ENCODE measurements at regions not wholly inside any gene's neighbourhood (a gene's known extent, or its start where the extent isn't known, plus 50 kb on each side); places are given as distances from the start of the nearest gene placed in this dataset.

- DNase-seq, result no peak
These were observed 56.9 kb upstream of the HAAO start for GRCh38 chr2:42849311-42849710.

- DNase-seq, result no peak
These were observed 56.4 kb upstream of the HAAO start for GRCh38 chr2:42848726-42849290.

DNA sequence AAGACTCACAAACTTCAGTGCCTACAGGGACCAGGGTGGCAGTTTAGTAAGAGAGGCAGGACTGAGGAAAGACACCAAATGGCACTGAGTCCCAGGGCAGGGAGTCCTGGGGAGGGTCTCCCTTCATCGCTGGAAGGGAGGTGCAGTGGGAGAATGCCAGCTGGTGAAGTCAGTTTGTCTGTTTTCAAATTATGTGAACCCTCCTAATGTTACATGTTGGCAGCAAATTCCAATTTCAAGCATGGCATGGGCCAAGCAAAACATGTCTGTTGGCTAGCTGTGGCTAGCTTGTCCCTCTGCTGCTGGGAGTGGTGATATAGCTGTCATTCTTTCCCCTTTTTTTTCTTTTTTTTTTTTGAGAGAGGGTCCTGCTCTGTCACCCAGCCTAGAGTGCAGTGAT lies 55.9 kb upstream of the HAAO start:
- no peak for DNase-seq

DNA sequence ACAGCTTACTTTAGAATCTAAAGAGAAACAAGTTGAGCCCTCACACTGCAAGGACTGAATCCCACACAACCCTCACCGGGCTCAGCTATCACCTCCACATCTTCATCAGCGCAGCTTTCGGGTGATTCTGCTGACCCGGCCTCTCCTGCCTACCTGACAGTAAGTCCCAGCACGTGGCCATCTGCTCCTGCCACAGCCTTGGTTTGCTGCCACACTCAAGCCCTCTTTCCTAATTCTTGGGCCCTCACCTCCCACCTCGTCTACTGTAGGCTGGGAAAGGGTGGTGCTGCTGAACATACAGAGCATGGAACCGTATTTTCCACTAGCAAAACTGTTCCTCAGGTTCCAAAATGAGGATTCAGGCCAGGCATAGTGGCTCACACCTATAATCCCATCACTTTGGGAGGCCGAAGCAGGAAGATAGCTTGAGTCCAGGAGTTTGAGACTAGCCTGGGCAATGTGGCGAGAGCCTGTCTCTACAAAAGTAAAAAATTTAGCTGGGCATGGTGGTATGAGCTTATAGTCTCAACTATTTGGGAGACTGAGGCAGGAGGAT lies 55.3 kb upstream of the HAAO start:
- no peak for DNase-seq

DNA sequence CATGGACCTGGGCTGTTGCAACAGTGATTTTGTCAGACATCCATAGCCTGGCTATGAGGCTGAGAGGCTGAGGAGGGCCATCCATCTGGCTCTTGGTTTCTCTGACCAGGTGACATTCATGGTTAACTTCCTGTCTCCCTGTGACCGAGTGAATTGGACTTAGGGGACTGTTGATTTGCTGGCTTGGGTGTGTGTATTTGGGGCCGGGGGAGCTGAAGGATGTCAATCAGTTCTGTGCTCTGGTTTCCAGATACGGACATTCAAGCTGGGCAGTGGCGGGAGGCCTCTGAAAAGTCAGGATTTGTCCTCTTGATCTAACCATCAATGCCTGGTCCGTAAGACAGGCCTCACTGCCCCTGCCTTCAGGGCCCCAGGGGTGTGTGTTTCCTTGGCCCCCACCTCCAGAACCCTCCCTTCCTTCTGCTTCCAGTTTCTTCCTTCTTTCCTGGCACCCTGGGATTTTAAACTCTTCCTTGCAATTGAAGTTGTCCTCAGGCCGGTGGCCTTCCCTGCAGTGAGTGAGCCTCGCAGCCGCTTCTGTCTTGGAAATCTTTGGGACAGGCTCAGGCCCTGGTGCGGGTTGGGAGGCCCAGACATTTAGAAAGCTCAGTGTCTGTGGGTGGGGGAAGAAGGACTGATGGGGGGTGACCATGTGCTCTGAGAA lies 54.7 kb upstream of the HAAO start:
- DNase-seq, result no peak

- DNase-seq, result no peak
These were observed 53.6 kb upstream of the HAAO start for GRCh38 chr2:42846026-42846425.

DNA sequence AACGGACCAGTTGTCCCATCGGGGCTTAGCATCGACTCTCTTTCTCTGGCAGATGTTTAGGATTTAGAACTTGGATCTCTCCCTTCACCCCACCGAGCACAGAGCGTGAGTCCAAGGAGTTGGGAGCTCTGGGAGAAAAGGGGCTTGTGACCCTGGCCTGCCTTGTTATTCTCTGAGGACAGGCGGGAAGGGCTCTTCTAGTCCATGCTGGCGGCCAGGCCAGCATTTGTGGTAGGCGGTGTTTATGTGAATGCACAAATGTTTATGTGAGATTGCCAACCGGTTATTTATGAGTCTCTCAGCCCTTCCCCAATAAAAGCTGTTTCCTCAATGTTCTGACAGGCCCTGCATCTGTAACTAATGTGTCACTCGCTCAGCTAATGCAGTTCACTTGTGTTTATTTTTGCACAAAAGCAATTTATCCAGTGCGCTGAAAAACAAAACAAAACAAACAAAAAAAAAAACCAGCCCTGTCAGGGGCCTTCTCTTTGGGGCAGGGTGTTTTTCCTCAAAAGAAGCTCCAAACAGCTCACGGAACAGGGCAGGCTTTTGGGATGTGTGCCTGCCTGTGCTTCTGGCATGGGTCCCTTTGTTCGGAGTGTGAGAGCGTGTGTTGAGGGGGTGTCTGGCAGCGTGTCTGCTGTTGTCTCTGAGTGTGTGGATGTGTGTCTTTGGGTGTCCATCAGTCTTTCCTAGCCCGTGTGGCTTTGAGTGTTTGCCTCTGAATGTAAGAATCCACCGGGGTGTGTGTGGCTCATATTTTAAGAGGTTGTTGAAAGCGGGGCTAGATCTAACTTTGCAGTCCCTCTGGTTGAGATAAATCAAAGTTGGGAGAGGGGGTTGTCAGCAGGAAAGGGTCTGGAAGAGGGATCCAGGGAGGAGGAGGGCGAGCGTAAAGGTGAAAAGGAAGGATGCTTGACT lies 52.8 kb upstream of the HAAO start:
- DNase-seq, result no peak

- no peak for DNase-seq
These were observed 52.0 kb upstream of the HAAO start for GRCh38 chr2:42844366-42844765.

- DNase-seq, result no peak
These were observed 51.2 kb upstream of the HAAO start for GRCh38 chr2:42843611-42844010.

DNA sequence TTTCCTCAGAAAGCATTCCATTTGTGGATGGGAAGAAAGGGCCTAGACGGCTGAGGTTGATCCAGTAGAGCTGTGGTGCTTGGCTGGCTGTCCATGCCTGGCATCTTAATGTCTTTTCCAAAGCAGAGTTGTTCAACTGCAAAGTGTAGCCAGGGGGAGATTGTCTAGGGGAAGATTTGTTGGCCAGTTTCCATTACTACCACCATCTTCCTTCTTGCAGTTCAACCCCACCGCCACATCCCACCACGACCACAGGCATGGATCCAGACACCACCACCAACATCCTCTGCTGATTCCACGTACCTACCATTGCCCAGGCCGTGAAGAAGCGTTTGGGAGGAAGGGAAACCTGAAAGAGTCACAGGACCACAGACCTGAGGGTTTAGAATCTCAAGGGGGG lies 50.7 kb upstream of the HAAO start:
- DNase-seq, result no peak

- no peak for DNase-seq
These were observed 50.1 kb upstream of the HAAO start for GRCh38 chr2:42842466-42842865.
